ENCODE measurements at regions not wholly inside any gene's neighbourhood (a gene's known extent, or its start where the extent isn't known, plus 50 kb on each side); places are given as distances from the start of the nearest gene placed in this dataset.

DNA sequence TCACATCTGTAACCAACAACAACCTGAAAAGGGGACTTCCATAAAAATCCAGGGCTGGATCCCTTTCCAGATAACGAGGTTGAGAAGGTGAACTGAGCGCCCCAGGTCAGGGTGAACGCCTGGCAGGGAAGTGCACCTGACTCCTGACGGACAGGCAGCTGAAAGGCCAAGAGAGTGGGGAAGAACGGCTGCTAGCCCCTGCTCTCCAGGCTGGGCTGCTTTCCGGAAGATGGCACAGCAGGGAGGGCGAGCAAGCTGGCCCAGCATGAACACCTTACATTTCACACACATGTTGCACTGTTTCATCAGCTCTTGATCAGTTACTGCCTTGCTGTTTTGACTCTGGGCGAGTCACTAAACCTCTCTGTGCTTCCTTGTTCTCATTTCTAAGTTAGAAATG, 127.2 kb upstream of the IQSEC1 start:
- H2BK120ac ChIP-seq (ENCODE audit: low read depth, low read length): no peak overlapping the region
- H2AFZ ChIP-seq (replicated peaks; ENCODE audit: low read length, poor library complexity): no peak overlapping the region
- no peaks in the 10 kb centered on the region for H3K36me3 ChIP-seq (ENCODE audit: control insufficient read depth, insufficient read depth, low read length)
- intact Hi-C loops (cut with micrococcal nuclease): no loop called here
- ChIA-PET CTCF (no interaction called here), POLR2A (ENCODE audit: unreplicated experiment) (no interaction called here)
- dilution Hi-C loops (cut with HindIII; ENCODE audit: low sequenced_read_pairs, unreplicated experiment): no loop called here
- H2AK9ac ChIP-seq (replicated peaks; ENCODE audit: low read depth, low read length, poor library complexity): no peak overlapping the region
- no peaks in the 10 kb centered on the region for H3K4me1 ChIP-seq (ENCODE audit: control insufficient read depth, insufficient read depth, low read length)
- no peak overlapping the region for H3K4me3 ChIP-seq (ENCODE audit: insufficient read depth, low read depth, low read length)
- H3K9me3 ChIP-seq (ENCODE audit: control insufficient read depth, insufficient read depth, low read length): no peaks in the 10 kb centered on the region
- no peak overlapping the region for H3K4me2 ChIP-seq (ENCODE audit: low read depth, low read length)
- no peak overlapping the region for H3K14ac ChIP-seq (replicated peaks; ENCODE audit: low read depth, low read length)
- H2AK5ac ChIP-seq (ENCODE audit: low read depth, low read length): no peak overlapping the region
- no TSS peak for BruUV-seq (replicated peaks)
- no peak overlapping the region for H3K23ac ChIP-seq (ENCODE audit: low read depth, low read length)
- H2BK15ac ChIP-seq (ENCODE audit: low read depth, low read length): no peak overlapping the region
- no peak overlapping the region for H2BK5ac ChIP-seq (ENCODE audit: low read depth, low read length, poor library complexity, severe bottlenecking)
- WGBS, 2 experiments (ENCODE audit: extremely low coverage in 2 of 2, insufficient read length in 1 of 2): 40% methylated on average over 1 of the region's 8 CpGs; no CpG with 5 or more reads in 1 of the 2 experiments
- no peak overlapping the region for H3K56ac ChIP-seq (ENCODE audit: extremely low read depth, insufficient read depth, low read length)
- H3K27me3 ChIP-seq (ENCODE audit: control insufficient read depth, insufficient read depth, low read length): peaks cover 24% of the 10 kb centered on the region
- no peak overlapping the region for H4K5ac ChIP-seq (ENCODE audit: low read depth, low read length)
- in situ Hi-C loops (cut with MboI; ENCODE audit: low sequenced_read_pairs): no loop called here
- ATAC-seq (ENCODE audit: low read depth): no peak
- no peaks in the 10 kb centered on the region; the same call in 1 of the 2 replicates for H4K20me1 ChIP-seq (ENCODE audit: insufficient read depth, low read length)
- no peak overlapping the region for H2BK20ac ChIP-seq (ENCODE audit: low read depth, low read length)
- H3K9me1 ChIP-seq (ENCODE audit: insufficient read depth, low read length): no peaks in the 10 kb centered on the region
- DNase-seq: no peak
- H3K79me1 ChIP-seq (ENCODE audit: low read depth in 1 of 2, low read length in 2 of 2): no peaks in the 10 kb centered on the region
- H3K9ac ChIP-seq (ENCODE audit: low read depth, low read length): no peak overlapping the region
- H3K18ac ChIP-seq (ENCODE audit: low read depth, low read length): no peak overlapping the region
- no peak overlapping the region for H3K27ac ChIP-seq (ENCODE audit: insufficient read depth, low read length)
- TF ChIP-seq, protein P1, sequence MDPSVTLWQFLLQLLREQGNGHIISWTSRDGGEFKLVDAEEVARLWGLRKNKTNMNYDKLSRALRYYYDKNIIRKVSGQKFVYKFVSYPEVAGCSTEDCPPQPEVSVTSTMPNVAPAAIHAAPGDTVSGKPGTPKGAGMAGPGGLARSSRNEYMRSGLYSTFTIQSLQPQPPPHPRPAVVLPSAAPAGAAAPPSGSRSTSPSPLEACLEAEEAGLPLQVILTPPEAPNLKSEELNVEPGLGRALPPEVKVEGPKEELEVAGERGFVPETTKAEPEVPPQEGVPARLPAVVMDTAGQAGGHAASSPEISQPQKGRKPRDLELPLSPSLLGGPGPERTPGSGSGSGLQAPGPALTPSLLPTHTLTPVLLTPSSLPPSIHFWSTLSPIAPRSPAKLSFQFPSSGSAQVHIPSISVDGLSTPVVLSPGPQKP (IDR thresholded peaks at IDR 0.05; ENCODE audit: borderline replicate concordance, low read depth, low read length): no peak
- TF ChIP-seq BHLHE40 (IDR thresholded peaks at IDR 0.05; ENCODE audit: low read depth, low read length) (no peak), RCOR1 (IDR thresholded peaks at IDR 0.05; ENCODE audit: insufficient replicate concordance, low read length) (no peak), NFE2L2 (IDR thresholded peaks at IDR 0.05; ENCODE audit: low read depth, low read length) (no peak), SMC3 (IDR thresholded peaks at IDR 0.05; ENCODE audit: low read depth, low read length) (no peak), FOS (IDR thresholded peaks at IDR 0.05; ENCODE audit: low read depth, low read length) (no peak), MXI1 (IDR thresholded peaks at IDR 0.05; ENCODE audit: borderline replicate concordance, low read depth, low read length) (no peak), CHD1 (IDR thresholded peaks at IDR 0.05; ENCODE audit: low read depth, low read length) (no peak), MAFK (IDR thresholded peaks at IDR 0.05; ENCODE audit: low read depth, low read length) (no peak), CEBPB (IDR thresholded peaks at IDR 0.05; ENCODE audit: low read depth, low read length) (no peak), POLR2A (IDR thresholded peaks at IDR 0.05; ENCODE audit: low read depth, low read length) (no peak), RAD21 (IDR thresholded peaks at IDR 0.05; ENCODE audit: low read length) (no peak), RFX5 (IDR thresholded peaks at IDR 0.05; ENCODE audit: low read depth, low read length) (no peak)
- TF ChIP-seq, protein P2, sequence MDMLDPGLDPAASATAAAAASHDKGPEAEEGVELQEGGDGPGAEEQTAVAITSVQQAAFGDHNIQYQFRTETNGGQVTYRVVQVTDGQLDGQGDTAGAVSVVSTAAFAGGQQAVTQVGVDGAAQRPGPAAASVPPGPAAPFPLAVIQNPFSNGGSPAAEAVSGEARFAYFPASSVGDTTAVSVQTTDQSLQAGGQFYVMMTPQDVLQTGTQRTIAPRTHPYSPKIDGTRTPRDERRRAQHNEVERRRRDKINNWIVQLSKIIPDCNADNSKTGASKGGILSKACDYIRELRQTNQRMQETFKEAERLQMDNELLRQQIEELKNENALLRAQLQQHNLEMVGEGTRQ (IDR thresholded peaks at IDR 0.05; ENCODE audit: low read depth, low read length): no peak
- TF ChIP-seq, protein P3, sequence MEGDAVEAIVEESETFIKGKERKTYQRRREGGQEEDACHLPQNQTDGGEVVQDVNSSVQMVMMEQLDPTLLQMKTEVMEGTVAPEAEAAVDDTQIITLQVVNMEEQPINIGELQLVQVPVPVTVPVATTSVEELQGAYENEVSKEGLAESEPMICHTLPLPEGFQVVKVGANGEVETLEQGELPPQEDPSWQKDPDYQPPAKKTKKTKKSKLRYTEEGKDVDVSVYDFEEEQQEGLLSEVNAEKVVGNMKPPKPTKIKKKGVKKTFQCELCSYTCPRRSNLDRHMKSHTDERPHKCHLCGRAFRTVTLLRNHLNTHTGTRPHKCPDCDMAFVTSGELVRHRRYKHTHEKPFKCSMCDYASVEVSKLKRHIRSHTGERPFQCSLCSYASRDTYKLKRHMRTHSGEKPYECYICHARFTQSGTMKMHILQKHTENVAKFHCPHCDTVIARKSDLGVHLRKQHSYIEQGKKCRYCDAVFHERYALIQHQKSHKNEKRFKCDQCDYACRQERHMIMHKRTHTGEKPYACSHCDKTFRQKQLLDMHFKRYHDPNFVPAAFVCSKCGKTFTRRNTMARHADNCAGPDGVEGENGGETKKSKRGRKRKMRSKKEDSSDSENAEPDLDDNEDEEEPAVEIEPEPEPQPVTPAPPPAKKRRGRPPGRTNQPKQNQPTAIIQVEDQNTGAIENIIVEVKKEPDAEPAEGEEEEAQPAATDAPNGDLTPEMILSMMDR (conservative IDR thresholded peaks at IDR 0.05; ENCODE audit: low read depth, low read length): no peak
- no peak overlapping the region for H4K8ac ChIP-seq (ENCODE audit: low read depth in 2 of 2, low read length in 2 of 2)
- no peak overlapping the region for H4K91ac ChIP-seq (ENCODE audit: insufficient read depth, low read depth, low read length)
- H3K4ac ChIP-seq (ENCODE audit: low read depth, low read length): no peak overlapping the region
